ENCODE measurements at regions not wholly inside any gene's neighbourhood (a gene's known extent, or its start where the extent isn't known, plus 50 kb on each side); places are given as distances from the start of the nearest gene placed in this dataset.

GRCh38 chr21:43316156-43316845 lies 110.6 kb downstream of the SIK1 start:
- TF ChIP-seq CTCF (IDR thresholded peaks at IDR 0.05) (no peak), POLR2A (IDR thresholded peaks at IDR 0.05) (no peak)
